GM06990 (cell line): ENCODE measurements at regions not wholly inside any gene's neighbourhood (a gene's known extent, or its start where the extent isn't known, plus 50 kb on each side); places are given as distances from the start of the nearest gene placed in this dataset.

ENCODE experiments used
- DNase-seq: peaks from one replicate; pipeline ENCODE4 v3.0.0-alpha.2; 2011; ENCODE audit not compliant: insufficient read length; ENCODE audit errors: extremely low read depth
- H3K27me3 ChIP-seq: replicated peaks from 2 replicates; pipeline ENCODE4 v1.6.0; 2011; ENCODE audit warnings: low read length; ENCODE audit not compliant: control insufficient read depth, insufficient read depth
- H3K36me3 ChIP-seq: 2 replicates; pipeline ENCODE4 v1.5.1; 2011; ENCODE audit warnings: low read length; ENCODE audit not compliant: control insufficient read depth, insufficient read depth
- H3K4me3 ChIP-seq: replicated peaks from 2 replicates; pipeline ENCODE4 v1.5.1; 2011; ENCODE audit warnings: low read depth, mild to moderate bottlenecking, control low read depth, low read length
- CTCF ChIP-seq: IDR thresholded peaks from 2 replicates; pipeline ENCODE4 v1.5.1; 2011; ENCODE audit warnings: low read length, control low read depth, mild to moderate bottlenecking, inconsistent platforms; ENCODE audit not compliant: insufficient read depth, poor library complexity, severe bottlenecking

DNA sequence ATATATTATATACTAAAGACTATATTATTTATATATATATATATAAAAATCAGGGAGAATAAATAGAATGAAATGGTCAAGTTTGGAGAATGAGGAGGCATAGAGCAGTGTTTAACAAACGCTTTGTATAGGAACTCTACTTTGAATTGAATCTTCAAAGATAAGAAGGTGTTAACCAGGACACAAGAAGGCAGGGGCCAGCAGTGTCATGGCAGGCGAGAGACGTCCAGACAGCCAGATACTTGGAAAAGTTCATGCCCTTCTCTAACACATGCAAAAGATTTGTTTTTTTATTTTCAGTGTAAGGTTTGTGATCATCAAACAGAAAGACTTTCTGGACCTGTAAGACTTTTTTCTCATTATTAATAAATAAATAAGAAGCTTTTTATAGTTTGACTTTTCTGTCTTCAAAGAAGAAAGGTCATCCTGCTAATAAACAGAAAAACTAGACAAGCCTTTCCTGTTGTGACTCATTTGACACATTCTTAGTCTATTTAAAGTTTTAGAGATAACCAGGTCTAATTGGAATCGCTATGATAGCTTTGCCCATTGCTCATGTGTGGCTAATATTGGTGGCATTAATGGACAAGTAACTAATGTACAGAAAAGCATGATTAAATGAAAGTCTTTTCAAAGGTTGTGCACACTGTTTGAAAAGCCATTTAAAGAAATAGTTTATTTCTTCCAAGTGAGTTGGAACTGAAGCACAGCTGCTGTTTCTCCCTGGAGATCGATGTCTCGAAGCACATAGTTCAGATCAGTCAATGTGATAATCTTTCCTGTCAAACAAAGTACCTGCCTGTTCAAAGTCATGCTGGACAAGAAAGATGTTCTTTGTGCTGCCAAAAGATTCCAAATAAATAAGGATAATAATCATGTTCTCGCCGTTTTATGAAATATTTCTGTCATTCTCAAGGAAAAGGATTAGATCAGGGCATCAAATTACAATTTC is 420.4 kb upstream of the OPRM1 start:
- H3K4me3 ChIP-seq, result no peak overlapping the region
- H3K27me3 ChIP-seq, result no peaks in the 10 kb centered on the region
- no peak for TF ChIP-seq CTCF
- H3K36me3 ChIP-seq, result no peaks in the 10 kb centered on the region
- DNase-seq, result peak; percentile 22

GRCh38 chr6:153616506-153616905 is 422.5 kb upstream of the OPRM1 start:
- DNase-seq, result no peak
- H3K4me3 ChIP-seq, result no peak overlapping the region
- H3K27me3 ChIP-seq, result no peaks in the 10 kb centered on the region
- no peak for TF ChIP-seq CTCF
- H3K36me3 ChIP-seq, result no peaks in the 10 kb centered on the region

DNA sequence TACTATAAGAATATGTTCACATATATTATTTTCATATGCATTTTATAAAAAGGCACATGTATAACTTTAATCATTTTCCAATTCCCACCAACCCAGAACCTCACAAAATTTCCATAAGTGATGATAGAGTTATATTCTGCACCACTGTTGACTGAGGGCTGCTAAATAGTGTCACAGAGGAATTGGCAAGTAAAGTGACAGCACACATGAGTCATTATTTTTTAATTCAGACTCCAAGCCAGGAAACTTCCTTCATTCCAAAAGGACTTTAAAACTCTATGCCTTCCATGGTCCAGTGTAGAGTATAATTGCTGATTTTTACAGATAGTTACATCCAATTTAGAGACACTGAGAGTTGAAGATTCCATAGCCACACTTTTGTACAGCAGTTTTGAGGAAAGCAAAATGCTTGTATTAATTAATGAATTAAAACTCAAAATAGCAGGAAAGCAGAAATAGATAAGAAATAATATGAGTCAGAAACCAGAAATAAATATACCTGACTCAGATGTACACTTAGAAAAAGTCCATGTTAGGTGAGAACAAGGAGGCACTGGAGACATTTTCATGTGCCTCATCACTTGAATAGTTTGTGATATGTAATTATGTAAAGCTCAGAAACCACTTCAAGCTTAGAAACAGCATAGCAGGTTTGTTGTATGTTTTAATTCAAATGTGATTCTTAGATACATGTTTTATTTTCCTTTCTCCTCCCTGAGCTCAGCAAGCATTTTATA is 425.2 kb upstream of the OPRM1 start:
- Histone ChIP-seq H3K4me3 (no peak overlapping the region), H3K27me3 (no peaks in the 10 kb centered on the region), H3K36me3 (no peaks in the 10 kb centered on the region)
- no peak for DNase-seq
- no peak for TF ChIP-seq CTCF

DNA sequence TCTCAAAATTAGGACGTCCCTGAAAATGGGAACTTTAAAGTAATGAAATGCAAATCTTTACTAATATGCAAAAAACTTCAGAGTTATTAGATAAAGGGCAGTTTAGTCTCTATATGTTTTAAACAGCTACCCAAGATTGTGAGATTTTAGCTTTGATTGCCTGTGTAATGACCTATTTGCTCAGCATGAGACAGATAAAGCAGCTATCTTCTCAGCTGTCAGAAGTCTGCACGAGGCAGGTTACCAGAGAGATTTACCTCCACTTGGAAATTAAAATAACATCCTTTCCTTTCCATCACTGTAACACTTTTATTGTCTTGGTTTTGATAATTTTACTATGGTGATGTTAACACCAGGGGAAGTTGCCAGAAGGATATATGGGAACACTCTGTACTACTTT is 436.6 kb upstream of the OPRM1 start:
- DNase-seq, result no peak
- no peak for TF ChIP-seq CTCF
- Histone ChIP-seq H3K36me3 (no peaks in the 10 kb centered on the region), H3K4me3 (no peak overlapping the region), H3K27me3 (no peaks in the 10 kb centered on the region; the same call in 1 of the 2 replicates)

- TF ChIP-seq CTCF, result no peak
Observed at GRCh38 chr6:153599901-153600300, 439.1 kb upstream of the OPRM1 start.

More at GRCh38 chr6:153599901-153600300, 439.1 kb upstream of the OPRM1 start:
- no peak for DNase-seq
- Histone ChIP-seq H3K36me3 (no peaks in the 10 kb centered on the region), H3K4me3 (no peak overlapping the region), H3K27me3 (no peaks in the 10 kb centered on the region)
